ENCODE measurements at regions not wholly inside any gene's neighbourhood (a gene's known extent, or its start where the extent isn't known, plus 50 kb on each side); places are given as distances from the start of the nearest gene placed in this dataset.

DNA sequence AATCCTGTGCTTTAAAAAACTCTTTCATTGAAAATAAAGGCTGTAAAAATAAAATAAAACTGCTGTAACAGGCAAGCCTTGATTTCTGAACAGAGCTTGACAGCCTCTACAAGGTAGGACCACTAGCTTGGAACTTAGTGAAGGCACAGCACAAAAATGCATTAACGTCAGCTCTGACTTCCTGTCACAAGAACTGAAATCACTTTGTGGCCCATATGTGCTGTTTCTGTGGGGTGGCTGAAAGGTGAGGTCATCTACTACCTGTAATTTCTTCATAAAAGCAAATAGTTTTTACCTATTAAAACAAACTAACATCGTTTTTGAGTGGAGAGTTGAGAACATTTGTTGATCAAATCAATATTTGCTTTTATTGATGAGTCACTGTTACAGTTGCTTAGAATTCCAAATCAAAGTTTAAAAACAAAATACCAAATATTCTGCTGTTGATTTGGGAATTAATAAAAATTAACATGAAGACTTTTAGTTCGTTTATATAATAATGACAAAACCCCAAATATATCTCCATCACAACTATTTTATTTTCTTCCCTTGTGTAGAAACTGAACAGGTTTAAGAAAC is 1034.1 kb downstream of the MCTP2 start:
- no peak for DNase-seq

DNA sequence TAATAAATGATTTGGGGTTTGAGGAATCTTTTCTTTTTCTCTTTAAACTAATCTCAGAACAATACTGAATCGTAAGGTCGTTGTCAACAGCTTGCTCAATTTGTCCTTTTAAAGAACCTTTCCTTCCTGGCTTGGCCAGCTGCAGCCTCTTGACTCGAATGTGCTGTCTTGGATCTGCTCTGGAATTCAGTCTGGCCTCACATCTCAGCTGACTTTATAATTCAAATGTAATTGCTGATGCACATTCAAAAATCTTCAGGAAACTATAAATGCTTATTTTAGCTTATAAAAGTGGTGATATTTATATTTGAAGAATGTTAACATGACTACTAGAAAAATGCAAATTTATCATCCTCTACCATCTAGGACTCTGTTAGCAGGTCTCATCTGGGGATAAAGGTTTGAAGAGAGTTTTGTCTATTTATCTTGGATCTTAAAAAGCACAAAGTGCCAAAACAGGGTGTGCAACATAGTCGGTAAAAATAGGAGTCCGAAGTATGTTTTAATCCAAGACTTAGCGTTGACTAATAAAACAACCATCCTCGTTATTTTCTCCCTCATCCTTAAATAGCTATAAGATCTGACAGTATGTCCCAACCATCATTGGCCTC is 1035.2 kb downstream of the MCTP2 start:
- DNase-seq = no peak

DNA sequence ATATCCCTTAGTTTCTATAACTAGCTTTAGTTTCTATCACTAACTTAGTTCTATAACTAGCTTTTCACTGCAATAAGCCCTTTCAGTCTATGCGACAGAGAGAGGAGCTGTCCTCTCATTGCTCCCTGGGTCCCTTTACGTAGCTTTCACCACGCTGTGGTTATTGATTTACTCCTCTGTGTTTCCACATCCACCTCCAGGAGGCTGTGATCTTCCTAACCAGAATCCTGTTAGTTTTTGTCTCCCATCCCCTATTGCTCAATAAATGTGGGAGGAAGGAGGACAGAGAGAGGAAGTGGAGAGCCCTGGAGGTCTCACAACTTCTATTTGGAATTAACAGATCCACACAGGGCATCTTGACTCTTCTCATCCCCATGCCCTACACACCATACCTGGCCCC is 1036.1 kb downstream of the MCTP2 start:
- DNase-seq = no peak

DNA sequence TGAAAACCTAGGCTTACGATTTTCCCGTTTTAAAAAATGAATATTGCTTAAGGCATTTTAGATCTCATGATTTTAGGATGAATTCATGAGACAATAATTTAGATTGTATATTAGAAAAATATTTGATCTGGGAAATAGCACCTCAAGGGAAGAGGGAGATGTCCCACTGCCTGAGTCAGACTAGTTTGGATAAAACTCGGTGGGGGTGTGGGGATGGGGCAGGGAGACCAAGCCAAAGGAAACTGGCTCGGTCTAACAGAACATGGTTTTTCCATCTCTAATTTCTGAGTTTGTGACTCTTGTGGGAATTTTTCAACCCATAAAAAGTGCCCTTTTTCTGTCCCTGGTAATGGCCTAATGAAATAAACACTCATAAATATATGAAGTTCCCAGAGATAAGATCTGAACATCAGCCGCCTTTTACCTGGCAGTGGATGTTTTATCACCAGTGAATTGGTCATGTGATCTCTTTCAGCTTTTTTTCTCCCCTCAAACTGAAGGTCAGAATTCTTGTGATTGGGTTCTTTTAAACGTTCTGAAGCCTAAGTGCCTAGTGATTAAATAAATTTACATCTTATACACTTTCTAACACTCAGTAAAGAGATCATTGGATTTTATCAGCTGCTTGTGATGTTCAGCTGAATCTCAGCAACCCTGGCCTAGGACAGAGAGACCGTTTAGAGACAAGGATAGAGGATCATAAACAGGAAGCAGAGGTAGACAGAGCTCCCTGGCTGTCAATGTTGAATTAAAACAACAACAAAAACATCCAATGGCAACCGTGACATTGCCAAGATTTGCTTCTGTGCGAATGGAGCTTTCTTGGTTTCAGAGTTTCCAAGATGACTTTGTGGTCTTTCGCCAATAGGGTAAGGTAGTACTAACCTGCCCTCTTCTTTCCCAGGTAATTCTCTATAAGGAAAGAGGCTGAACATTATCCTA is 1038.2 kb downstream of the MCTP2 start:
- no peak for DNase-seq

DNA sequence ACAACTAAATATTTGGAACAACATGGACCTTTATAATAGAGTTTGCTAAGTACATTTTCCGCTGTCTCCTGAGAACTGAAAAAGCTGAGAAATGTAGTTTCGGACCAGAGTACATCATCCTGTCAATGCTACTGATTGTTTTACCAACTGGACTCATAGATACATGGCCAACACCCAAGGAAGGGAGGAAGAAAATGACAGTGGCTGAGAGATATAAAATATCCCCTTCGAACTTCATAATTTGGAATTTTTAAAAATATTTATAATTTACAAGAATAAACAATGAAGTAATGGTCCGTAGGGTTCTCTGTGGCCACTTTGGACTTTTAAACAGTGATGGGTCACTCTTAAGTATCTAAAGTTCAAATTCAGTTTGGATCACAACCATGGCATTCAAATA is 1042.7 kb downstream of the MCTP2 start:
- no peak for DNase-seq

DNA sequence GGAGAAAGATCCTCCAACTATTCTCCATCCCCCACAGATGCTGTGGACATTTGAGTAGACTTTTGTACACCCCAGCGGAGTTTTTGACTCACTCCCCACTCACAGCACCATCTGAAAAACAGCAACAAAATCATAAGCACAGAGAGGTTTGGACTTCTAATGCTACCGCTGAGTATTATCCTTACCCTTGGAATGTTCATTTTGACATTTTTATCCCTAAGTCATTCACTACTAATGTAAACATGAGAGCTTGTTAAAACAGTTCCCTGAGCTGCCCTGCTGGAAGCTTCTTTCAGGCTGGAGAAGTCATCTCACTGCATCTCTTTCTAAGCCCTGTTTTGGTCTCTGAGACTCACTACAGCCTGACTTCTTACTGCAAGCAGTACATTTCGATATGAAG is 1045.9 kb downstream of the MCTP2 start:
- no peak for DNase-seq

DNA sequence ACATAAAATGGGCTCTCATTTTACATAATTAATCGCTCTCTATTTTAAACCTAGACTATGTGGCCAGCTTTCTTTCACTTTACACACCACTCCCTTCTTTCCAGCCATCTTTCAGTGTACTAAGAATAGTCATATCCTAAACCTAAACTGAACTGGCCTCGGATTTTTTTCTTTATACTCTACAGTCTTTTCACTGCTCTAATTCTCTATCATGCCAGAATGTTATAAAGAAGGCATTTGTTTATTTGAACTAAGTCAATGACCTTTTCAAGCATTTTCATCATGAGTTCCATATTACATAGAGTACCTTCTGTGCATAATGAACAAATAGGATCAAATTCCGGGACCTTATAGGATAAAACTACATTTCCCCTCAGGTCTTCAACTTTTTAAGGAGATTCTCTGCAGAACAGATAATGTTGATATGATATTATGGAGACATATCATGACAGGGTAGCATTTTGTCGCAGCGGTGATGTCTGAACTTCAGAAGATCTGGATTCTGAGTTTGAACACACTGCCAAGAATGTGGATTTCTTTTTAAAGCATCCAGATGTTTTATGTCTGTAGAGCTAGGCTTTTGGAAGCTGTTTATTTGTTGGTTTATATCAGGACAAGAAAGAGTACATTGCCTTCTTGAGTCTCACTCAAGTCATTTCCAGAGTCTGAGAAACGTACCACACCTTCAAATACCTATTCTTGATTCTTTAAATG is 1047.3 kb downstream of the MCTP2 start:
- no peak for DNase-seq

DNA sequence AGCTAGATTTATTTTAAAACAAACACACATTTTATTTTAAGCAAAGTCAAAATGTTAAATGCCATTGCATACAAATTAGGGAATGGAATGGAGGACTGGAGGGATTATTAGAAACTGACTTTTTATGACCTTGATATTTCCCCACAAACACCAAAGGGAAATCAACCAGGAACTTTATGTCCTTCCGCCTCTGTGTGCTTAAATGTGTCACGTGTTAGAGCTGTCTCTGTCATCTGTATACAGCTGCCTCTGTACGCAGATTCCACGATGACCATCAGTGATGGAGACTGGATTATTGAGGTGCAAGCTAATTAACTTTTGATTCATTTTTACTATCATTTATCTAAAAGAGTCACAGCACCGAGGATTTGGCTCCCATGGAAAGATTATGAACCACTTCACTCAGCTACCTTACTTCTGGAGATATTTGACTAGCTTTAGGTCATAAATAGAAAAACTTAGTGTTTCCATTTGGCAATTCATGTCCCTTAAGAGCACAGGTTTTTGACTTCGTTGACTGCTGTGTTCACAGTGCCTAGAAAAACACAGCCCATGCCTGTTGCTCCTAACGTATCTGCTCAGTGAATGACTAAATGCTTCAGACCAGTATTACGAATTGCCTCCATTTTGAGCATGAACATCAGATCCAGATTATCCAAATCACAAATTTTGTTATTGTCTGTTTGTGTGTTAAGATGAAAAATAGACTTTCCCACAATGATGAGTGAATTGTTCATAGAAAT is 1048.1 kb downstream of the MCTP2 start:
- no peak for DNase-seq

DNA sequence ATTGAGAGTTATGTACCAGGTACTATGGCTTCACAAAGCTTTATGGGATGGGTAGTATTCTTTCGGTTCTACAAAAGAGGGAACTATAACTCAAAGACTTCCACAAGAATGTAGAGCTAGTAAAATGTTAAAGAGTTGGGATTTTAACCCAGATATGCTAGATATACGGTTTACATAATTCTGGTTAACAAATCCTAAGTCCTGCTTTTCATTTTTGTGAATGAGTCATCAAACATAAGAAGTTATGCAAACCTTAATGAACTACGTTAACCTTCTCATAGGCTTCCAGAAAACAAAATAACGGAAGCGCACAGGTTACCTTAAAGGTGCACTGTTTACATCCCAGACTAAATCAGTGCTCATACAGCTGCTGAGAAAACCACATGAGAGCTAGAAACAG is 1049.3 kb downstream of the MCTP2 start:
- no peak for DNase-seq

DNA sequence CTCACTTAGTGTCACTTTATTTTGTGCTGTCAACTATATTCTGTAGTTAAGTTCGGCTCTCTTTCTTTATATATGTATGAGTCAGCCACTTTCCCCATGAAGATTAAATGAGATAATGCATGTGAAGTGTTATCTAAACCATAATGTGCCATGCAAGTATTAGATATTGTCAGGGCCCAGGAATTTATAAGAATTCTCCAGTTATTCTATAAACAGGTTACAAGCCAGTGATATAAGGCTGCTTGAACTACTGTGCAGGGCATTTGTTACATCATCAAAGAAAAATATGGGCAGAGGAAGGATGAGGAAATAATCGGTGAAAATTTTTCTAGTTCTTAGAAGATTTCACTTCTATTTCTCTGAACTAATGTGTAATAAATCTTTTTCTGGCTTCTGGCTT is 1049.0 kb upstream of the NR2F2 start:
- DNase-seq = no peak

DNA sequence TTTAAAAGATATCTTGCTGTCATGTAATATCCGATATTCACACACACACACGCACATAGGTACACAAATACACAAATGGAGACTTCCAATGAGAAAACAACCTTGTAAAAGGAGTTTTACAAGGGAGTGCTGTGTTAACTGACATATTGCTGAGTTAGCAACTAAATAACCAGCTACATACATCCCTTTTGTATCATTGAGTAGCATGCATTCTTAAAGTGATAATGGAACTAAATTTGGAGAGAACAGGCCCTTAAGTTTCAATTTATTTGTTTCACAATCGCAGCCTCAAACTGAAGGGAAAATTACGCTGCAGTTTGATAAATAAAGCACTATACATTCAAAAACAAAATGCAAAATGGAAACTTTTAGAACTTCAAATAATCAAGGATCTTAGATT is 1046.0 kb upstream of the NR2F2 start:
- DNase-seq = no peak

DNA sequence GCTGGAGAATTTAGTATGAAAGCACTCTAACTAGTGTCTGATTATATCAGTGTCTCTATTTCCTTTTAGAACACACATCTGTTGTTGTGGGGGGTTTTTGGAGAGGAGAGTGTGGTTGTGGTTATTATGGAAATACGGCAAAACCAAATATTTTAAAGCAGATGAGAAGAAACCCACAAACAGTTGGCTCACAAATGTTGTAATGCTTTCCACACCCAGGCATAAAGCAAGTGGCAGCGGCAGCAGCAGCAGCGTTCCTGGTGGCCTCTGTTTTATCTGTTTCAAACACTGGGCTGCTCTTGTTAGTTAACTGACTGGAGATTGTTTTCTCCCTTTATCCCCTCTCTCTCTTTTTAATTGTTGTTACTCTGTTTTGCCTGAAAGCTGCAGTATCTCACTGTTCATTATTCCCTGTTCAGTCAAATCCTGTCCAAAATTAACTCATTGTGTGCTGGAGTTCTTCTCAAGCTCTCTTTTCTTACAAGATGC is 1045.5 kb upstream of the NR2F2 start:
- DNase-seq = peak in 1 of 2 donors; percentile 4

DNA sequence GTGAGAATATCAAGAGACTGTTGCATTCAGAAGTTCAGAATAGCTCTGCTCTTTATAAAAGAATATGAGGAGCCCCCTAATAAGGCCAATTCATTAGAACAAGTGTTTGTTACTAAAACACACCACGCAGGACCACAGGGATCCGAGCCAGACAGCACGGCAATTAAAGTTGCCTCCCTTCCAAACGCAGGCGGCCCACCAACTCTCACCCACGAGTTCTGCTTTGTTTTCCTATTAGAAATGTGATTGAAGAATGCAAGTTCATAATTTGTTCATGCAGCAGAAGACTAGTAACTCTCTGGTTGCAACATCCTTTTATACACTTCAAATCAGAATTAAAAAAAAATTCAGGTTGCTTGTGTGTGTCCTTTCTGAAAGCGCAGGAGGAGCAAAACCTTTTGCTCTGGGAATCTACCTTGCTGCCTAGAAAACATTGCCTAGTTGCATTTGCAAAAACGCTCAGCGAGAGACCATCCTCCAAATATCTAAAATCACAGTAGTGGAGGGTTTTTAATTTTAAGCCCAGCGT is 1044.1 kb upstream of the NR2F2 start:
- no peak for DNase-seq

DNA sequence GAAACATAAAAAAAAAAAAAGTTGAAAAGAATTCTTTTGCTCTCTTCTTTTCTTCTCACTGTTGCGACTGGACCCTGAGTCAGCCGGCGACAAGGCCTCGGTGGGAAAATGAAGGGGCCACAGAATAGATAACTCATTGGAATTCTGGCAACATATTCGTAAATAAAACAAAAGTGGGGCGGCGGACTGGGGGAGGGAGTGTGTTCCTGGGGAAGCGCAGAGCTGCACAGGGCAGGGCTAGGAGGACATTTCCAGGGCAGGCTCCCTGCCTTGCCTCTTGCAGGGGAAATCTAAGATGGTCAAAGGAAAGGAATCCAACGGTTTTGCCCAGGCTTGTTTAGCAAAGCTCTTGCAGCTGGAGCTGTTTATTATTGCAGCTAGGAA is 1042.8 kb upstream of the NR2F2 start:
- no peak for DNase-seq

DNA sequence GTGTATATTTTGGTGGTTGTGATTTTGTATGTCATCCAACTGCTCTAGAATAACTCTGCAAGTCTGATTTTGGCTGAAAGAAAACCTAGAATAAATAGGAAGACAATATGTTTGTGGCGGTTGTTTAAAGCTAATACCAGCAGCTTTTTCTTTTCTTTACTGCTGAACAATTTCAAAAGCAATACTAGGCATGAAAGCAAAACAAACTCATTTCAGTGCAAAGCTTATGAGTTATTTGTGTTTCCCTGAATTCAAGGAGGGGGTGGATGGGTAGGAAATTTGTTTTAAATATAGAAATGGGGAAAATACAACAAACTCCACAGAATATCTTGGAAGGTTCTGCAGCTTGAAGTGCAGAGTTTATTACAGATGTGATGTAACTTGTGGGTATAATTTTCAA is 1041.9 kb upstream of the NR2F2 start:
- no peak for DNase-seq

DNA sequence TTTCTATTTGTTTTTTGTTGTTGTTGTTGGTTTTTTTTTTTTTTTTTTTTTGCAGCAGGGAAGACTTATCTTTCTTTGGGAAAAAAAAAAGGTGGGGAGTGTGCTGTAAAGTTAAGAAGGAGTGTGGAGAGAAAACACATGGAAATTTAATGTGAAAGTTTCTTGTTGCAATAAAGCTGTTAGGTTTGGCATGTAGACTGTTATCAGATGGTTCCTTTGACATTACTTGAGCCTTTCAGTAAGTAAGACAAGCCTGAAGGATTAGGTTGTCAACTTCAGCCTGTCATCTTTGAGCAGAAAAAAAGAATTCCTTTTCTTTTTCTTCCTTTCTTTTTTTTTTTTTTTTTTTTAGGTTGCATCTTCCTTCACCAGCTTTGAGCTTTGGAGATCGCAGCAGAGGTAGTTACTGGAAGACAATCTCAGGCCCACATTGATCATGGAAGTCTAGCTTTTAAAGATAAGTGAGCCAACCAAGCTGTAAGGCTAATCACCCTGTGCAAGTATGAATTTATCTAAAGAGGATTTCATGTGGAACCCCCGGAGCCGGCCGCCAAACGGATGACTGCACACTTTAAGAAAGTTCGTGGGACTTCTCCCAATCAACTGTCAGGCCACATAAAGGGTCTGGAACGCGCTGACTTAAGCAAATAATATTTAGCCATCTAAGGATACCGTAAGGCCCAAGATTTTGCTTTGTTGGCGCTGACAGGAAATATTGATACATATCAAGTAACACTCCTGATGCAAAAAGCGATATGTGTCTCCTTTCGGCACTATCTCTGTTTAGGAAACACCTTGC is 1040.1 kb upstream of the NR2F2 start:
- no peak for DNase-seq

DNA sequence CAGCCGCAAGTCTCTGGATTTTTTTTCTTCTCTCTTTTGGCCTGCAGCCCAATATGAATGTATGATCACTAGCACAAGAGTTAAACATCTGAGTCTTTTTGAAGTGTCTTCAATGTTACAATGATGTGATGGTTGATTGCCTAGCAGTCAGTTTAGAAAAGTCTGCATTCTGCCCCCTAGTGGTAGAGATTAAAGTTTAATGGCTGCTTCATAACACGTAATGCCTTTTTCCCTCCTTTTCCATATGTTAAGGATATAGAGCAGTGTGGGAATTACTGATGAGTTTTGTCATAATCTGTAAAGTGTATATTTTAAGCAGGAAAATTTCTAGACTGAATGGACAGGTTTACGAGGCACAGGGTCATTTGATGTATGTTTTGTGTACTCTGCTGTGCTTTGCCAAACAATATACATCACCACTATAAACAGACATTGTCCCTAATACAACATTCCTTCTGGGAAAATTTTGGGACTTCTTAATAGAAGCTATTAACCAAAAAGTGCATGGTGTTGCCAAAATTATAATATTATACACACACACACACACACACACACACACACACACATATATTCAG is 1038.5 kb upstream of the NR2F2 start:
- peak in 1 of 2 donors; percentile 23 for DNase-seq

DNA sequence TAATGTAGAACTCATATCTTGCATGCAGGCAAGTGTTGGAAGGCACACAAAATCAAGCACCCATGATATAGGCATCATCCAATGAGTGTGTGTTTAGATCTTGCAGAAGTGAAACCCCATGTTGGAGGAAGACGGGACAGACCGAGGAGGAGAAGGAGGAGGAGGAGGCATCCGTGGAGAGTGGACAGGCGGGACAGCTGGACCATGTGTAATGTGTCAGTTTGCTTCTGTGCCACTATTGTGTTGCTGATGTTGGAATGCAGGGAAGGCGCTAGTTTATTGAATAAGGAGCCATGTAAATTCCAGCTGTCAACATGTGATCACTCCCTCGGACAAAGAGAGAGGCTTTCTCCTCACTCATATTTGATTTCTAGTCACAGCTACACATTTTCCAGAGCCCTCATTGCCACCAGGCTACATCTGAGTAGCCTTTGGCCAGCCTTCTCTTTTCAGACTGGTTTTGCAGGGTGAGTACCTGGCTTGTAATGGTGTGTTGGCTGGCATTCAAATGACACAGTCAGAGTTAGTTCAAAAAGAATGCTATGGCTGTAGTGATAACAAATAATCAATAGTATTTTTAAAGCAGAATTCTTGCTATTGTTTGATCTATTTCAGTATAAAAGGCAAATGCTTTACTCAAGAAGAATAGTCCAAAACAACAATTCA is 1037.6 kb upstream of the NR2F2 start:
- no peak for DNase-seq

DNA sequence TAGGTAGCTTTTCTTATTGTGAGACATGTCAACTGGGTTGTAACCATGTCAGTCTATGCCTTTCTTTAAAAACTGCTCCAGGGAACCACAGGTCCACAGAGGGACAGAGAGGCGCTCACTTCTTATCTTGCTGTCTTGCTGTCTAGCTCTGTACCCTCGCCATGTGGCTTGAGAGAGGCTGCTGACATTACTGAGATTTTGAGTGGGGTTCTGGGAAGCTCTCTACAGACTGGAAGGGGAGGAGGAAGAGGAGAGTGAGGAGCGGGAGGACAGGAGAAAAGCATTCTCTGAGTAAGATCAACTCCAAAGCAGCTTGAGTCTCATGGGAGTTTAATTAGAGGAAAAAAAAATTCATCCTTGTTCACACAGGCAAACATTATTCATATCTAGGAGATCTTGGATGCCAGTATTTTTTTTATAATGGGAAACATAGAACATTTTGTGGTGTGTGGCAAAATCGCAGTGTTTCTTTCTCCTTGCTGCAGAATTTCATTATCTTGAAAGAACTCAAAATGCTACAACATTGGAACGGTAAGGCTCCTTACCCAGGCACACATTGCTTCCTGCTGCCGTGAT is 1037.0 kb upstream of the NR2F2 start:
- no peak for DNase-seq

DNA sequence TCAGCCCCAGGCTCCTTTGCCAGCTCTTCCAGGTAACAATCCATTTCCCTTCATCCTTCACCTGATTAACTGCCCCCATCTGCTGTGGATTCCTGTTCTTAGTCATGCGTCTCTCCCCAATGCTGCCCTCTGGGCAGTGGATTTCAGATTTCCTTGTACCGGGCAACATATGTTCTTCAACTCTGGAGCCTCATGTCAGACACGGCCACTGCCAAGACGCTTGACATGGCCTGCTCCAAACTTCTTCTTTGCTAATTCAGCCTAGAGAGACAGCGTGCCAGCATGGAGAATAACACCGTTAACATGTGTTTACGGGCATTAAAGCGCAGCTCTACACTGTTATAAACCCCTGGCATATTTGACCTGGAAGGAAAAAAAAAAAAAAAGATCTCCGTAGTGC is 1035.1 kb upstream of the NR2F2 start:
- no peak for DNase-seq
